CD4-positive, alpha-beta T cell treated with Interleukin-12 subunit alpha and Interleukin-12 subunit beta, for 1 hour (primary cell): ENCODE measurements at regions not wholly inside any gene's neighbourhood (a gene's known extent, or its start where the extent isn't known, plus 50 kb on each side); places are given as distances from the start of the nearest gene placed in this dataset.

Experiments used
- DNase-seq: peaks from one replicate; pipeline ENCODE4 v3.0.0-alpha.2; 2020

- no peak for DNase-seq
Observed at GRCh38 chr2:117737846-117738245, 76.6 kb upstream of the DDX18 start.

GRCh38 chr2:117738991-117739839 lies 75.3 kb upstream of the DDX18 start:
- DNase-seq, result no peak

GRCh38 chr2:117745537-117745936 lies 69.0 kb upstream of the DDX18 start:
- no peak for DNase-seq

GRCh38 chr2:117755768-117756167 lies 58.7 kb upstream of the DDX18 start:
- no peak for DNase-seq

GRCh38 chr2:117760916-117761315 lies 53.6 kb upstream of the DDX18 start:
- DNase-seq, result no peak

- no peak for DNase-seq
Observed at GRCh38 chr2:117762454-117762853, 52.0 kb upstream of the DDX18 start.

- DNase-seq, result no peak
Observed at GRCh38 chr2:117763804-117764203, 50.7 kb upstream of the DDX18 start.
